UCSD-AML1 (cell line): ENCODE measurements at regions not wholly inside any gene's neighbourhood (a gene's known extent, or its start where the extent isn't known, plus 50 kb on each side); places are given as distances from the start of the nearest gene placed in this dataset.

ENCODE experiments used
- DNase-seq: peaks from one replicate; lab custom pipeline; 2025; ENCODE audit not compliant: unreplicated experiment; lab: John Stamatoyannopoulos, UW

- DNase-seq: no peak
These were observed 500.8 kb downstream of the INSC start for GRCh38 chr11:15615398-15616096.

- DNase-seq: no peak
These were observed 501.7 kb downstream of the INSC start for GRCh38 chr11:15616130-15617105.

- DNase-seq: no peak
These were observed 502.4 kb downstream of the INSC start for GRCh38 chr11:15617126-15617525.

- DNase-seq: no peak
These were observed 503.9 kb downstream of the INSC start for GRCh38 chr11:15618583-15619032.

GRCh38 chr11:15621565-15621964, 506.8 kb downstream of the INSC start:
- DNase-seq: no peak

- no peak for DNase-seq
These were observed 507.6 kb downstream of the INSC start for GRCh38 chr11:15622231-15622890.

- DNase-seq: no peak
These were observed 510.0 kb downstream of the INSC start for GRCh38 chr11:15624701-15625100.

GRCh38 chr11:15625691-15626090, 511.0 kb downstream of the INSC start:
- no peak for DNase-seq

- no peak for DNase-seq
These were observed 512.8 kb downstream of the INSC start for GRCh38 chr11:15627560-15627959.

- DNase-seq: no peak
These were observed 515.1 kb downstream of the INSC start for GRCh38 chr11:15629690-15630321.

GRCh38 chr11:15630896-15631295, 516.2 kb downstream of the INSC start:
- no peak for DNase-seq

- DNase-seq: no peak
These were observed 520.8 kb downstream of the INSC start for GRCh38 chr11:15635521-15635920.

- no peak for DNase-seq
These were observed 521.9 kb downstream of the INSC start for GRCh38 chr11:15636521-15637089.

- no peak for DNase-seq
These were observed 523.7 kb downstream of the INSC start for GRCh38 chr11:15638386-15638787.

GRCh38 chr11:15640318-15640717, 525.6 kb downstream of the INSC start:
- no peak for DNase-seq

- no peak for DNase-seq
These were observed 526.7 kb downstream of the INSC start for GRCh38 chr11:15641271-15642045.

- DNase-seq: no peak
These were observed 530.5 kb downstream of the INSC start for GRCh38 chr11:15645201-15645600.

GRCh38 chr11:15649371-15650104, 534.8 kb downstream of the INSC start:
- DNase-seq: no peak
